GM18907 (cell line): ENCODE measurements at regions not wholly inside any gene's neighbourhood (a gene's known extent, or its start where the extent isn't known, plus 50 kb on each side); places are given as distances from the start of the nearest gene placed in this dataset.
"Not testable (repeated sequence)": the region's sequence is repeated elsewhere in the genome, so short reads cannot be mapped to it uniquely, and the experiment has no call there.

Source experiments
- ATAC-seq: cut with Tn5 transposase; IDR thresholded peaks from one replicate; pipeline ENCODE4 v1.9.1; 2021; ENCODE audit warnings: mild to moderate bottlenecking, moderate library complexity; ENCODE audit not compliant: unreplicated experiment

DNA sequence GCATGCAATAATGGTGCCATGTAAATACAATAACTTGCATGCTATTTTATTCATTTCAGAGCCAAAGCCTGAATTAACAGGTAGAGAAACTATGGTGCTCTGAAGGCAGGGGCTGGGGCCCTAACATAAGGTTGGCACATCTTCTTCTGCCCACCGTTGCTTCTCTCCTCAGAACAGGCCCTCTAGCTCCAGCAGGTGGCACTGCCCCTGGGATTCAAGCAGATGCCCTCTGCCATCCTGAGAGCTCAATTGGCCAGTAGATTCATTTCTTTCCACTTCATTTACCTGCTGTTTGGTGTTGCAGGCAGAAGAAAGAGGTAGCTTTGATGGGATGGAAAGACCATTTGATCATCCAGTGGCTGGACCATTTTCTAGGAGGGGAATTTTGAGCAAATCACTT, 130.5 kb downstream of the FOXB1 start:
- no peak for ATAC-seq

DNA sequence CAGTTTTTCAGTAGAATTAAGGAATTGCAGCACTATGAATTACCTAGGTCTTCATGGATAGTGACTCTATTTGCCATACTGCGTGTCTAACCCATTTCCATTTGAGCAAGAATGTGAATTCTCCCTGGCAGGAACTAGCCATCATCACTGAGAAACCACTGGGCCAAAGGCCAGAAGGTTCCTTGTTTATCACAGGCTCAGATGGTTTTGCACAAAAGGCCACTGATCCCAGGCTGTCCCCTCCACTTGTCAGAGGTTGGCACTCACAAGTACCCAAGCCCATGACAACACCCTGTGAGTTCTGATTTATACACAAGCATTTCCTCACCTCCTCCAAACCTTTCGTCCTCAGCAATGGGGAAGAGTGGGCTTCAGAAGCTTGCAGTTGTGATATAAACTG, 131.8 kb downstream of the FOXB1 start:
- no peak for ATAC-seq

DNA sequence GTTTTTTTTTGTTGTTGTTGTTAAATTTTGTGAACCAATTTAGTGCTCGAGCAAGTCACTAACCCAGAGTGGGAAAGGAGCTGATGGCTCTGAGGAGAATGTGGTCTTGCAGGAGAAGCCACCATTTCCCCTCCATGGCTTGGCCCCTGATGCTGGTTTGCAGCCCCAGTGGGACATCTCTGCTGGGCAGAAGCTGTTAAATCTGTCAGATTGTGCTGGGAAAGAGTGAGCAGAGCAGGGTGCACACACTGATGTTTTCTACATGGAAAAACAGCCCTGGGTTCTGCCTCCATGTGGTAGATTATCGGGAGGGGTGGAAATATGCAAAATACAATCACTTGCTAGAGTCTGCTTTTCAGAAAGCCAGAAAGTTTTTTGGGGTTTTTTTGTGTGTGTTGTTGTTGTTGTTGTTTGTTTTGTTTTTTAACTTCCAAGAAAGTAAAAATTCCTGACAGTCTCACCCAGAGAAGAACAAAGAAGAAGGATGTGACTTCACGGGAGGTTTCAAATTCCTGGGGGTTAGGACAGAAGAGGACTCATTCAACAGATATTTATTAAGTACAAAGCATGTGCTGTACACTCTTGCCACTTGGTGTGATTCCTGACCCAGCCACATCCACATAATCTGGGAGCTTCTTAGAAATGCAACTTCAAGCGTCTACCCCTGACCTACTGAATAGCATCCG, 133.7 kb downstream of the FOXB1 start:
- ATAC-seq, result no peak

DNA sequence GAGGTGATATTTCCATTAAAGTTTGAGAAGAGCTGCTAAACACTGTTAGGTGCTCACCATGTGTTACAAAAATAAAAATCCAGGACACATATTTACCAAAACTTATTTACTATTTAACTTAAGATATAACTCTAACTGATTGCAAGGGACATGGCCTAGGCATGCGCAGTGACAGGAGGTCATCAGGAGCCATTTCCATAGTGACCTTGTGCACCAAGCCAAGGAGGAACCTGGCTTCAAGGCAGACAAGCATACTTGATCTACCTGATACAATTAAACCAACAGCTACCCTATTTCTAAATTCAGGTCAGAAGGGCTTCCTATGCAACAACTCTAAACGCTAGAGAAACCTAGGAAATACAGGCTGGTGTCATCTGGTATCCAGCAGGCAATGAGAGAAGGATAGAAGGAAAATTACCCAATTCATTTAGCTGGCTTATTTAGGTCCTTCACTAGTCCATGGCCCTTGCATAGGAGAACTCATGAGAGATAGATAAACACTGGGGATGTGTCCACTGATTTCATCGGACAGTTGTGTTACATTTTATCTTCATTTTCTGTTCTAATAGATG, 134.4 kb downstream of the FOXB1 start:
- ATAC-seq, result no peak

DNA sequence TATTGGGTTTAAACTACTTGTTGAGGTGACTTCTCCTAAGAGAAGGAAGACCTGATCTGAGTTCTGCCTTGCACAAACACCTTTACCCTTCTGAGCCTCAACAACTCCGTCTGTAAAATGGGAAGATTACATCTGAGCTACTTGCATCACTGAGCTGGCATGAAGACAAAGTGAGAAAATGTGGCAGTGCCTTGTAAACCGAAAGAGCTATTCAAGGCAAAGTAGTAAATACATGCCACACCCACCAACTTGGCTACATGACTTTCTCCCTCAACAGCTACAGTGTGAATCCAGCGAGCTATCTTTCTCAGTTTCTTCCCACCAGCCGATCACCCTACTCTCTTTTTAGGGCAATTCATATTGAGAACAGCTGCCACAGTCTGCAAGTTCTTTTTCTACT, 148.3 kb downstream of the FOXB1 start:
- no peak for ATAC-seq

DNA sequence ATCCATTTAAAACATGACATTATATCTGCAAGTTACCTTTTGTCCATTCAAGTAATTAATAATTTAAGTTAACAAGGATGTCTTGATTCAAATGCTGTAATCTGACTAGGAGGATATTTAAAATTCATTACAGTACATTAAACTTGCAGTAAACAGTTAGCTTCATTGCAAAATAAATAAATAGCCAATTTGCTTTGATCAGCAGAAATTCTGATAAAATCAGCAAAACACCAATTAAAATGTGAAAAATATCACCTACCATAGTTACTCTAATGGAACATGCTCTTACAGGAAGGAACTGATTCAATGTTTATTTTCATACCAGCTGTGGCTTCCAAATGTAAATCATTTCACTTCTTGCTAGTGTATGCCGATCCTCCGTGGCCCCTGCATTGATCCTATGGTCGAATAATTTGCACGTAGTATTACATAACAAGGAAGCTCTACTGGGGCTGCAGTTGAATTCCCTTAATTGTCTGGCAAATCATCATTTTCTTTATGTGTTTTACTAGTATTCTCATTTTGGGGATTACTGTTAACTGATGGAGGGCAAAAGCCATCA, 150.7 kb downstream of the FOXB1 start:
- no peak for ATAC-seq

DNA sequence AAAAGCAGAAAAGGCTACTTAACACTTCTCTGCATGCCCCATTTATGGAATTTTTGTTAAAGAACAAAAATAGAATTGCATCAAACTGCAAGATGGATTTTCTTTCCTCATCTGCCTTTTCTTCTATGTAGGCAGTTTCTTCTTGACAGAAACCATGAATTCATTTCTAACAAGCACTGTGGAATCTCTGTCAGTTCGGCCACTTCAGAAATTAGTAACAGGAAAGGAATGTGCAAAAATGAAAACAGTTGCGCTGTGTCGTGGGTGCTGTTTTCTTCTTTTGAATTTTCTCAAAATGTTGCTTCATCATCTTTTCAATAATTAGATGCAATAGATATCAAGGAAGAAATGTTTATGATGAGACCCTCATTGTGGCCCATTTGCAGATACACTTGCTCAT, 151.6 kb downstream of the FOXB1 start:
- no peak for ATAC-seq

DNA sequence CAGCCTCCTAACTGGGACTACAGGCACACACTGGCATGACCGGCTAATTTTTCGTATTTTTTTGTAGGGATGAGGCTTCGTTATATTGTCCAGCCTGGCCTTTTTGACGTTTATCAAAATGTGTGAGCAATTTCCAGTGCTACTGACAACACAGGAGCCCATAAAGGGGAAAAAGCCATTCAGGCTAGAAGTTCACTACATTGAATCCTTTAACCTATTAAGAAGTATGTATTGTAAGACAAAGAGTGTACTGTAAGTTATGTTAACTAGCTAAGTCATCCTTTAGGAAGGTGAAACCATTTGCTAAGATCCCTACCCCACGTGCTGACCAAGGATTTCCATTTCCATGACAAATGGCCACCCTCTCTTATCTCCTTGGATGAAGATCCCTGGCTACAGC, 156.8 kb downstream of the FOXB1 start:
- no peak for ATAC-seq

DNA sequence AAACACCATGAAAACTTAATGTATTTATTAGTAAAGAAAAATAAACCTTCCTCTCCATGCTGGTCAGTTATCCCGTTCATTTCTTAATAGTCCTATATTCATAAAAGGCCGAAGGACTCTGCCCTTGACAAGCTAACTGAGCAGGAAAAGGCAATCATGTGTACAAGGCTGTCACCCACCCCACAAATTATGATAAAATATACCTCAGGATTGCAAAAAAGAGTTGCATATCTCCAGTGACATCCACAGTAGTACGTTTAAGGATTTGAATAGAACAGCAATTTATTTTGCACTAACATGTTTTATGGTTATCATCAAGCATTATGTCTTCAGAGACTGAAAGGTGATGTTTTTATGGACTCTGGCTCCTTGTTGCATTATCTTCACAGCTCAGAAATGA, 157.6 kb downstream of the FOXB1 start:
- ATAC-seq, result no peak

DNA sequence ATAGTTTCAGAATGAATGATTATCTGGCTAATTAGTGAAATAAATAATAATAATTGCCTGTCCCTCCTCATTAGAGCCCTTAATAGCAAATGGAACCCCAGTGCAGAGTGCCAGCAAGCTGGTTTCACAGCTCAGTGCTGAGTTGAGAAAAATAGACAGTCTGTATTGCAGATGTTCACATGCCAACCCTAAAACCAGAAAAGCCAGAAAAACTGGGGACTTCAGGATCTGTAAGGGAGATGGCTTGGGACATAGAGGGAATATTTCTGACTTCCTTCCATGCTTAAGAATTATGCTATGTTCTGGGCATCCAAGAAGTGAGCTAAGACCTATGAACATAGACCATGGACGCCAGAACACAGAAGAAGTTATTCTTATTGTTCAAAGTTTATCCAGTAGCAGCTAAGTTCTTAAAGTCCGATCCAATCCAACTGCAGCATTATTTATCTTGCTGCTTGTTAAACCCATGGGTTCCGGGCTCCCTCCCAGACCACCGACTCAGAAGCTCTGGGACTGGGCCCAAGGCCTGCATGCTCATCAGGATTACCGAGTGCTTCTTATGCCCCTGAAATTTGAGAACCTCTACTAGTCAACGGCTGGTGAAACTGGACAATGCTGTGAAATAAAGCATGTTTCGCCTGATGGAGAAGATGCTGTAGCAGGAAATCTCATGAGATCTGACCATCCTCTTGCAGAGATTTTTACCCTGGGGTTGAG, 158.3 kb downstream of the FOXB1 start:
- no peak for ATAC-seq

DNA sequence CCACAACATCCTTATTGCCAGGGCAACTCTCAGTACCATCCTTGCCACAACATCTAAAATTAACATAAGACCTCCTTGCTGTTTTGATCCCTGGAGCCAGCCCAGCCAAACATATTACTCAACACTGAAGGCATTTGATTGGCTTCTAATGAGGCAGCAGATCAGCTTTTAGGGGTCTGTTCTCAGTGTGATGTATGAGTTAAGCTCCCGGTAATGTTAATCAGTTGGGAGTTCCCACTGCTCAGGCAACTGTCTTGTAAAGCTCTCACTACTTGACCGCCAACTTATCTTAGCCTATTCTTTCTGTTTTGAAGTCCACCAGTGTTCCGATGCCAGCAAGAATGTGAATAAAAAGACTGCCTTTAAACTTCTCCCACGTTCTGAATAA, 158.9 kb downstream of the FOXB1 start:
- ATAC-seq, result no peak

DNA sequence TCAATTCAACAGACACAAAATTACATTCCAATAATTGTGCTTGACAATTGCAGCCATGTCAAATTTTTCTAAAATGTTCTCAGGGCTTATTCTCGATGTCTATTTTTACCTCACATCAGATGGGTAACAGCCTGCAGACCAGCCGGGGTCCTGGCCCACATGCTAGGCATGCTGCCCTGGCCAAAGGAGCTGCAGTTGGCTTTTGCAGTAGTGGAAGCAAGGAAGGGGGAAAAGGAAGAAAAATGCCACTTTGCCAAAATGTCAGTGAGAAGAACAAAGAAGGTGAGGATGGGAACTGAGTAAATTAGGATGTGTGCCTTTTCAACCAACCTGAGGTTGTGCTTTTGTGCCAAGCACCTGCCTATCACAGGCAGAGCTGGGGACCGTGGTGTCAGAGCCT, 161.0 kb downstream of the FOXB1 start:
- ATAC-seq, result no peak

DNA sequence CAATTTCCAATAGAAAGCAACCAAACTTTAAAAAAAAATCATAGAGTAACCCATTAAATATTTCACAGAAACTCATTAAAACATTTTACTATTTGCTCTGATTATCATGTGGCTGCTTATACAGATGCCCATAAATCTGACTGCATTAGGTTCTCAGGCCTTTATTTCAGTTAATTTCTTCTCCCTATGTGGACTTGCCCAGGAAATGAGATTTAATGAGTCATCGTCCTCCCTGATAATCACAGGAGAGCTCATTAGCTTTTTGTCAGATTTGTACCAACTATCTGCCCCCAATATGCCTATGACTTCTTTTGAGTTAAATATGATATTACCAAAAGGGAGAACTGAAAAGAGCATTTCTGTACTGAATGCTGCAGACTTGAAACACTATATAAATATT, 168.0 kb downstream of the FOXB1 start:
- no peak for ATAC-seq

DNA sequence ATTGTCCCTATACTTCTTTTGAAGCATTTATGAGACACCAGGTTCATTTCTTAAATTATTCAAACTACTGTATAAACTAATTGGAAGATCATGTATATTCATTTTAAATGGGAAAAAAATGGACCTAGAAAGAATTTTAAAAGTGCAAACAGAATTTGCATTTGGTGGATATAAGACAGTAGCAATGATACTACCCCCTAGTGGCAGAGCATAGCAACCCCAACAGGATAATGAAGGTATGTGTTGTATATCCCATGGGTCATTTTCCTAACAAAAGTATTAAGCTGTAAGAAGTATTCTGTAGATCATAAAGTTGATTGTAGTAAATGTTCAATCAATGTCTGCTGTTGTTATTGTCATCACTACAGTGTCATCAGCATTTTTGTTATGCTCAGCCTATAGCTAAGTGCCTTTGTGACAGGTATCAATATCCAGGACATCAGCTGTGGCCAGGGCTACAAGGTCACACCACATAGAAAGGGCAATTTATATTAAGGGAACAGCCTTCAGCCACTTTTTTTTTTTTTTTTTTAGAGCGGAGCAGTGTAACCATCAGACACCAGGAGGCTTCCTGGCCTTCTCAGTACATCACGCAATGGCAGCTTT, 175.8 kb downstream of the FOXB1 start:
- ATAC-seq, result no peak

DNA sequence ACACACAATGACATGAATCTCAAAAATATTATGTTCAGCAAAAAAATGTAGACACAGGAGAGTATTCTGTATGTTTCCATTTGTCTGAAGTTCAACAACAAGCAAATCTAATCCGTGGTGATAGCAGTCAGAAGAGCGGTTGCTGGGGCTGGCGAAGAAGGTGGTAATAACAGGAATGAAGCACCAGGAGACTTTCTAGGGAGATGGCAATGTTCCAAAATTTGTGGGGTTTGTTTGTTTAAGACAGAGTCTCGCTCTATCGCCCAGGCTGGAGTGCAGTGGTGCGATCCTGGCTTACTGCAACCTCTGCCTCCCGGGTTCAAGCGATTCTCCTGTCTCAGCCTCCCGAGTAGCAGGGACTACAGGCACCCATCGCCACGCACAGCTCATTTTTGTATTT, 177.8 kb downstream of the FOXB1 start:
- not testable (repeated sequence) for ATAC-seq

DNA sequence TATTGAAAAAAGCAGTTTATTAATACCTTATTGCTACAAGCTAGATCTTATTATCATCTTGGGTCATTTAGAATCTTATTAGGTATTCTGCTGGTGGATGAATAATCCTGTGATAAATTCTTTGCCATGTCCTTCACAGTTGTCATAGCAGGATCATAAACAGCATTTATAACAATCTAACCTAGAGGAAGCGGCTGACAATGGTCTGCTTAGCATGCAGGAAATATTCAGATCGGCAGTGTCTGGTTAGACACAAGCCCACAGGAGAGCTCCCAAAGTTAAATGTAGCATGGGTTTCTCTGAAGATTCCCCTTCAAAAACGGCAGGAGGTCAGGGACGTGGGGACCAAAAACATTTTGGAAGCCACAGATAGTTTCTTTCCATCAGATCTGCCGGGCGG, 179.3 kb downstream of the FOXB1 start:
- ATAC-seq, result no peak

DNA sequence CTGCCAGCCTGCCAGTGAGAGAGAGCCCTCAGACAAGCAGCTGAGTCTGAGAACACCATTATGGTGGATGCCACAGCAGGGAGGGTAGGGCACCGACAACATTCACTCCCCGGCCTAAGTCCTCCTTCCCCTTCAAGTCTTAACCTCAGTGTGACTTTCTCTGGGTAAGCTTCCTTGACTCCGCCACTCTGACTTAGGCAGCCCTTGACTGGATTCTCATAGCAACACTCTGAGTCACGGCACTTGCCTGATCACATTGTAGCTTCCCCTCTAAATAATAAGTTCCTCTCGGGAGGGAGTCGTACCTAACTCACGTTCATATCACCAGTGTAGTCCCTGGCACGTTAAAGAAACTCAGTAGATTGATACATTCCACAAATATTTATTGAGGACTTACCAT, 180.5 kb downstream of the FOXB1 start:
- ATAC-seq, result no peak

DNA sequence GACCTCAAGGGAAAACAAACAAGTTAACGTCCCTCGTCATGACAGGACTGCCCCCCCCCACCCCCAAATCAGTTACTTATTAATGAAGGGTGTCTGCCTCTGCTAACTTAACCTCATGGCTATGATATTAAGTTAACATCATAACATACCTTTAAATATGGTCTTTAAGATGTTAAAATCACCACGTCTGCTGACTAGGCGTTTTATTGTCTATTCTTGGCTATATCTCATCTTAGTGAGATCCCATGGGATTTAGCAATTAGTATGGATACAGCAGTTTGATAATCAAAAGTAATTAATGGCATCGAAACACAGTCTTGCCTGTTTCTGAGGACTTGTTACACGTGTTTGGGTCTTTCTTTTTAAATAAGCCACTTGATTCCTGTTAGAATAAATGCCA, 186.9 kb downstream of the FOXB1 start:
- no peak for ATAC-seq

DNA sequence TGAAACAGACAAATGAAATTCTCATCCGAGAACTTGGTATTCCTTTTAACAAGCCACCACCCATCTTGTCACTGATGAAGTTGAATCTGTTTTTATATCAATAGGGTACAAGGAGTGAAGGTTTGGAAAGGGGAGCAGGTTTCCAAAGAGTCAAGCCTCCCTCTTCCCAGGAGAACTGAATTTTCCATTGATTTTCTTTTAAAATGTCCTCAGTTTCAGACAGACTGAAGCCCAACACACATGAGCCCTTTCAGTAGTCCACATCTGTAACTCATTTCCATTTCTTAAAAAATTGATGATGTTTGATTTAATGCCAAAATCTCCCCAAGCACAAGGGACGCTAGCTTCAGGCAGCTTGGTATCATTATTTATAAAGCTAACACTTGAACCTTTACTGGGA, 187.7 kb downstream of the FOXB1 start:
- ATAC-seq, result no peak

DNA sequence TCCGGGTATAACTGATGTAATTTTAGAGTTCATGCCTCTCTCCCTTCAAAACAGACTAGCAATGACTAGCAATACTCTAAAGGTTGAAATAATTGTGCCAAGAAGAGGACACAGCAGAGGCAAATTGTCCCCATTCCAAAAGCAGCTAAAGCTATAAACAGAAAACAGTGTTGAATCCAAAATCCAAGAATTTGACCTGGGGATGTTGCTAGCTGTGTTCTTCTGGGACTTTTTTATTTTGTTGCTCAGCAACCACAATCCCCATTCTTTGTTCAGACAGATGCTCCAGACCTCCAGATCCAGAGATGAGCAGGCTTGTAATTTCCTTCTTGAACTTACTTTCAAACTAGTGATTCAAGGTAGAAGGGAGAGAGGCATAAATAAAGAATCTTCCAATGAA, 191.5 kb downstream of the FOXB1 start:
- ATAC-seq, result no peak

DNA sequence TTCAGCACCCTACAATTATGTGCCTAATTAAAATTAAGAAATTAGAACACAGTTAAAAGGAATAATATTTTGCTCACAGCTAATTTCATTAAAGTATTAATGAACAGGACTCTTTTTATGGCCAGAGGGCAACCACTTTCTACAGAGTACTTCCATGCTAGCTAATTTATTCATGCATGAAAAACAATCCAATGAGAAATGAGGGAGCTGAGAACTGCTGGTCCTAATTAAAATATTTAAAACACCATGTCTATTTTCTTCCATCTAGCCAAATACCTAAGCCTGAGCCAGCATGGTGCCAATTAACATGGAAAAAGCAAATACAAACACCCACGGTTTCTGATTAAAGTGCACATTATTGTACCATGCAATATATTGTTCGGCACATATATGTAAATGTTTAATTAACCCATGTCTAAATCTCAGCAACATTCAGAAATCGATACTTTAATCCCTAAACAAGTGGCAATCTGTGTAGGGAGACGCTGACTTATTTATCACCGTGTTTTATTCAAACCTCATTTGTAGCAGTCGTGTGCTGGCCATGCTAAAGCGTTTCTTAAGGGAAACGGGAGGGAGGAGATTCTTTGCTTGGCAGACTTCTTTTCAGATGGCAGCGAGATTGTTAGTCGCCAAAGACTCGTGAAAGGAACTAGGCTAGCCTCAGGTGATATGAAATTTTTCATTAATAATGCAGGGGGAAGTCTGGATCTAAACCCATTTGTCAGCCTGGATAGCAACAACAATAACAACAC, 193.5 kb downstream of the ANXA2 start:
- ATAC-seq, result no peak
